Testis (tissue), 2 donors: ENCODE measurements at regions not wholly inside any gene's neighbourhood (a gene's known extent, or its start where the extent isn't known, plus 50 kb on each side); places are given as distances from the start of the nearest gene placed in this dataset.

Source experiments
- DNase-seq: peaks from one replicate; pipeline ENCODE4 v3.0.0-alpha.2; 2019
- H3K27ac ChIP-seq, 2 donors: fragments of 200-600 bp; sonication (generic); one replicate each; pipeline ENCODE4 v1.5.1; 2019
- H3K27me3 ChIP-seq: fragments of 200-600 bp; sonication (generic); one replicate; pipeline ENCODE4 v1.5.1; 2019
- H3K36me3 ChIP-seq: fragments of 200-600 bp; sonication (generic); one replicate; pipeline ENCODE4 v1.5.1; 2017; ENCODE audit warnings: low read depth; ENCODE audit errors: missing control alignments
- H3K4me1 ChIP-seq: fragments of 200-600 bp; sonication (generic); one replicate; pipeline ENCODE4 v1.5.1; 2019
- H3K4me3 ChIP-seq, 2 donors: fragments of 200-600 bp; sonication (generic); one replicate each; pipeline ENCODE4 v1.5.1; 2017 to 2019
- H3K9me3 ChIP-seq: fragments of 200-600 bp; sonication (generic); one replicate; pipeline ENCODE4 v1.5.1; 2017
- POLR2A ChIP-seq: fragments of 450-650 bp; IDR thresholded peaks from one replicate; pipeline ENCODE4 v1.6.1; 2017; ENCODE audit warnings: antibody characterized with exemption, mild to moderate bottlenecking, moderate library complexity
- WGBS, 2 donors: methylation state at CpG; one replicate each; pipeline ENCODE4 v1.1.5; 2018; 5-methylcytosine and 5-hydroxymethylcytosine counted together
- intact Hi-C: fragments of 100-400 bp; cut with DNase I; formaldehyde crosslinking; loops from one replicate; pipeline ENCODE4 v1.15.1; 2023; ENCODE audit warnings: low total_unique reads
- TF ChIP-seq, protein P1 (sequence below), 3 experiments: fragments of 450-650 bp in 2 of 3; fragments of 200-600 bp in 1 of 3; sonication (generic) in 1 of 3; IDR thresholded peaks; one replicate each; pipeline ENCODE4 v1.5.1; 2016 to 2019; ENCODE audit warnings: antibody characterized with exemption in 3 of 3, mild to moderate bottlenecking in 2 of 3, moderate library complexity in 1 of 3

DNA sequence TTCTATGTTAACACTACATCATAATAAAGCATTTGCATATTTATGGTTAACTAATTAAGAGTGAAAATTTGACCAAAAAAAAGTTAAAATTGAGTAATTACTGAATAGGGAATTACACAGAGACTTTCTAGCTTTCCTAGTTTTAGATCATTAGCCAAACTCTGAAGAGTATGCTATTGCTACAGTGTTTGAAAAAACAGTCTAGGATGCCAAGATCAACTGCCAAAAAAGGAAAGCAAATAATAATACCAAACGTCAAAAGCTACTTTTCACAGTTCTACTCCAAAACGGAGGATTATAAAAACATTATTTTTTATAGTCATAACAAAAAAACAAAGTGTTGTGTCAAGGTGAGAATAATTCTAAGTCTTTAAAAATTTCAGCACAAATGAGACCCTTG, 359.8 kb upstream of the CTSO start:
- WGBS, 2 donors = 34 to 43% methylated on average over 2 of the region's 2 CpGs

DNA sequence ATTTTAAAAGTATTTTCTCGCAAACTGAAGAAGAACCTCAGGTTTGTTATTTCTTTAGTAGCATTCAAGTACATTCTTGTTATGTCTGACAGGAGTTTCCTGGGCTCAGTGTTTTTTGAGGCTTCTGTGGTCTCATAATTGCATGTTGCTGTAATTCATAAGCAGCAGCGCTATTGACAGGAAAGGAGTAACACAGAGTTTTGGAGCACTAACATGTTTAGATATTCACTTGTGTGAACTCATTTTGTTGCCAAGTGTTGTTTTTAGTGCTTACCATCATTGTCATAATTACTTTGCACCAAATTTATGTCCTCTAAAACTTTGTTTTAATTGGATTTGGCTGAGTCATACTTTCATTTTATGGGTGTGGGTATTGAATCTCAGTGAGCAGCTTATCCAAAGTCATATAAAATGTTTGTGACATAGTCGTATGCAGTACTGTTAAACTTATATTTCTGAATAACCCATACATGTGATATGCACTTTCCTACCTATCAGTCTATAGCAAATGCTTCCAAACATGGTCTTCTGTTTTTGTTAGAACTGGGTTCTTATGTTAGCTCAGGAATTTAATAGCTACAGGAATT, 358.7 kb upstream of the CTSO start:
- no peaks in the 10 kb centered on the region for H3K4me1 ChIP-seq
- no peaks in the 10 kb centered on the region for H3K9me3 ChIP-seq
- intact Hi-C loops = no loop called here
- H3K27ac ChIP-seq = no peak overlapping the region
- WGBS, 2 donors = 61 to 62% methylated on average over 3 of the region's 3 CpGs
- no peaks in the 10 kb centered on the region for H3K36me3 ChIP-seq
- TF ChIP-seq, protein P1, sequence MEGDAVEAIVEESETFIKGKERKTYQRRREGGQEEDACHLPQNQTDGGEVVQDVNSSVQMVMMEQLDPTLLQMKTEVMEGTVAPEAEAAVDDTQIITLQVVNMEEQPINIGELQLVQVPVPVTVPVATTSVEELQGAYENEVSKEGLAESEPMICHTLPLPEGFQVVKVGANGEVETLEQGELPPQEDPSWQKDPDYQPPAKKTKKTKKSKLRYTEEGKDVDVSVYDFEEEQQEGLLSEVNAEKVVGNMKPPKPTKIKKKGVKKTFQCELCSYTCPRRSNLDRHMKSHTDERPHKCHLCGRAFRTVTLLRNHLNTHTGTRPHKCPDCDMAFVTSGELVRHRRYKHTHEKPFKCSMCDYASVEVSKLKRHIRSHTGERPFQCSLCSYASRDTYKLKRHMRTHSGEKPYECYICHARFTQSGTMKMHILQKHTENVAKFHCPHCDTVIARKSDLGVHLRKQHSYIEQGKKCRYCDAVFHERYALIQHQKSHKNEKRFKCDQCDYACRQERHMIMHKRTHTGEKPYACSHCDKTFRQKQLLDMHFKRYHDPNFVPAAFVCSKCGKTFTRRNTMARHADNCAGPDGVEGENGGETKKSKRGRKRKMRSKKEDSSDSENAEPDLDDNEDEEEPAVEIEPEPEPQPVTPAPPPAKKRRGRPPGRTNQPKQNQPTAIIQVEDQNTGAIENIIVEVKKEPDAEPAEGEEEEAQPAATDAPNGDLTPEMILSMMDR (IDR thresholded peaks at IDR 0.05) = no peak
- TF ChIP-seq POLR2A = no peak
- DNase-seq = no peak
- no peaks in the 10 kb centered on the region for H3K27me3 ChIP-seq
- H3K4me3 ChIP-seq = no peak overlapping the region

More for the DNA sequence above, 359.8 kb upstream of the CTSO start:
- H3K4me1 ChIP-seq = no peaks in the 10 kb centered on the region
- no peaks in the 10 kb centered on the region for H3K27me3 ChIP-seq
- H3K9me3 ChIP-seq = no peaks in the 10 kb centered on the region
- DNase-seq = no peak
- intact Hi-C loops = no loop called here
- TF ChIP-seq, protein P1 (IDR thresholded peaks at IDR 0.05) = no peak
- TF ChIP-seq POLR2A = no peak
- no peak overlapping the region for H3K4me3 ChIP-seq
- H3K36me3 ChIP-seq = no peaks in the 10 kb centered on the region
- H3K27ac ChIP-seq = no peak overlapping the region

DNA sequence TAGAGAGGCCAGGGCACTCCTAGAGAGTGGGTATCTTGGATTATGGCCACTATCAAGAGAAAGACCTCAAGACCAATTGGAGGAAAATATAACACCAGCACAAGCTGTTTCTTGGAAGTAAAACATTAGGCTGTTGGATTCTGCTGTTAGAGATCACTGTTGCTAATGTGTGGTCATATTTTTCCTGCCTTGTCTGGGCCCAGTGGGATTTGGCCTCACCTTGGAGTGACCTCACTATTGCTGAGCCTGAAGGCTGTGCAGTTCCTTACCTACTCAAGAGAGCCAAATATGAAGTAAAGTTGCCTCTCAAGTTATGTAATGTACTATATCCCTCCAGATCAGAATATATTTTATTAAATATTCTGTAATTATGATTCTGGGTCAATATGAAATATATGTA, 355.4 kb upstream of the CTSO start:
- no peak for DNase-seq
- H3K9me3 ChIP-seq = no peaks in the 10 kb centered on the region
- TF ChIP-seq, protein P1 (IDR thresholded peaks at IDR 0.05) = no peak
- no peak for TF ChIP-seq POLR2A
- no peaks in the 10 kb centered on the region for H3K36me3 ChIP-seq
- H3K4me1 ChIP-seq = no peaks in the 10 kb centered on the region
- H3K4me3 ChIP-seq = no peak overlapping the region
- H3K27ac ChIP-seq = no peak overlapping the region
- intact Hi-C loops = no loop called here
- H3K27me3 ChIP-seq = no peaks in the 10 kb centered on the region

DNA sequence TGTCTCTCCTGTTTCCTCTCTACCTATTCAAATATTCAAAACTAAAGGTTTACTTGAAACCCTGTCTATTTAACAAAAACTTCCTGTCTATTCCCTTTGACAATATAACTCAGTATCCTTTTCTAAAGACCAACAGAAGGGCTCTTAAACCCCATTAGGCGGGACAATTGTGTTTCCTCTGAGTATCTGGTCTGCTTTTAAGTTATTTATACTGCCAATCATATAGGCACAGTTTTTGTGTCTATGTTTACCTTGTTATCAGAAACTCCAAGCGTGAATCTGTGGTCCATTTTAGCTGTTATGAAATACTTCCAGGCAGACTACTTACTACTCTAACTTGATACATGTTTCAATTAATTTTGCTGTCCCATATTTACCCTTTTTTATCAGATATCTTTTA, 350.0 kb upstream of the CTSO start:
- Histone ChIP-seq H3K36me3 (no peaks in the 10 kb centered on the region), H3K27ac (no peak overlapping the region), H3K4me1 (no peaks in the 10 kb centered on the region), H3K9me3 (no peaks in the 10 kb centered on the region), H3K27me3 (no peaks in the 10 kb centered on the region), H3K4me3 (no peak overlapping the region)
- TF ChIP-seq POLR2A = no peak
- TF ChIP-seq, protein P1 (IDR thresholded peaks at IDR 0.05) = no peak
- DNase-seq = no peak
- 74 to 83% methylated on average over 2 of the region's 2 CpGs for WGBS, 2 donors
- intact Hi-C loops = no loop called here

DNA sequence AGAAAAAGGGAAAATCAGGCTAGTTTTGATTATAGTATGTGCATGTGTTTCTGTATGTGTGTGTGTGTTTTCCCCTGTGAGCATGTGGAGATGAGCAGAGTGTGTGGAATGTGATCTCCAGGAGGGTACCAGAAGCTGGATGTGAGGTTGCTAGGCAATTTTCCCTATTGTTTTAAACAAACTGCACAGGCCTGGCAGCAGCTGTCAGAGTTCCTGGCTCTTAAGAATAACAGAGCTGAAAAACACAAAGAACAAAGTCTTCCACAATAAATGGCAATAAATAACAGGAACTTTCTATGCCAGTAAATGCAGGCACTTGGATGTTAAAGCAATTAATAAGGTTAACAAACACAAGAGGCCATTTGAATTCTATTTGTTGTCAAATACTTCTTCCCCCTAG, 344.6 kb upstream of the CTSO start:
- Histone ChIP-seq H3K4me3 (no peak overlapping the region), H3K36me3 (no peaks in the 10 kb centered on the region), H3K27me3 (no peaks in the 10 kb centered on the region), H3K4me1 (no peaks in the 10 kb centered on the region), H3K9me3 (no peaks in the 10 kb centered on the region), H3K27ac (no peak overlapping the region)
- TF ChIP-seq, protein P1 (IDR thresholded peaks at IDR 0.05) = no peak
- TF ChIP-seq POLR2A = no peak
- DNase-seq = no peak
- intact Hi-C loops = no loop called here
